Chondrocyte (in vitro differentiated cells): ENCODE measurements at regions not wholly inside any gene's neighbourhood (a gene's known extent, or its start where the extent isn't known, plus 50 kb on each side); places are given as distances from the start of the nearest gene placed in this dataset.

ENCODE experiments used
- DNase-seq: peaks from one replicate; pipeline ENCODE4 v3.0.0; 2021; ENCODE audit warnings: mixed read lengths, low spot score
- H3K27ac Mint-ChIP-seq: one replicate; pipeline ENCODE4 v1.8.0; 2021; ENCODE audit warnings: mild to moderate bottlenecking, moderate library complexity, mixed read lengths; ENCODE audit not compliant: unreplicated experiment
- H3K27me3 Mint-ChIP-seq: 2 replicates; pipeline ENCODE4 v1.8.0; 2021; ENCODE audit warnings: low read depth, mixed read lengths
- H3K36me3 Mint-ChIP-seq: 2 replicates; pipeline ENCODE4 v1.8.0; 2021; ENCODE audit warnings: low read depth, mixed read lengths
- H3K4me1 Mint-ChIP-seq: 2 replicates; pipeline ENCODE4 v1.8.0; 2021; ENCODE audit warnings: low read depth, mild to moderate bottlenecking, mixed read lengths
- H3K4me3 Mint-ChIP-seq: one replicate; pipeline ENCODE4 v1.8.0; 2021; ENCODE audit warnings: mild to moderate bottlenecking, moderate library complexity, mixed read lengths; ENCODE audit not compliant: unreplicated experiment
- H3K9me3 Mint-ChIP-seq: 2 replicates; pipeline ENCODE4 v1.8.0; 2021; ENCODE audit warnings: low read depth, mixed read lengths
- TF ChIP-seq, protein P1 (sequence below): fragments of 200-600 bp; sonication (generic); IDR thresholded peaks from 2 replicates; pipeline ENCODE4 v1.5.0; 2021; ENCODE audit warnings: antibody characterized with exemption, mild to moderate bottlenecking, moderate library complexity

DNA sequence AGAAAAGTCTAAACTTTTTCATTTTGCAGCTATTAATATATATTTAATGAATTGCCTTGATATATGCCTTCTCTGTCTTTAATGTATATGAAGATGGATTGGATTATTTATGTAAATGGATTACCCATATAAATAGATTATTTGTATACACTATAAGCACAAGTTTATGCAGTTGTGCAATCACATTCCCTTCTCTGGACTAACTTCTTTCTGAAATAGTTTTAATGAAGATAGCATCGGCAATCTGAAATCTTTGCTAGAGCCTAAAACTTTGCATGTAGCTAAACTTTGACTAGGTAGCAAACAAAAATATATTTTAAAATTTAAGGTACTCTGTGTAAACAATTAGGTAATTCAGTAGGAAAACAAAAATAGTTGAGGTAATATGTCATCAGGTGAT lies 127.8 kb downstream of the PCDH7 start:
- TF ChIP-seq, protein P1, sequence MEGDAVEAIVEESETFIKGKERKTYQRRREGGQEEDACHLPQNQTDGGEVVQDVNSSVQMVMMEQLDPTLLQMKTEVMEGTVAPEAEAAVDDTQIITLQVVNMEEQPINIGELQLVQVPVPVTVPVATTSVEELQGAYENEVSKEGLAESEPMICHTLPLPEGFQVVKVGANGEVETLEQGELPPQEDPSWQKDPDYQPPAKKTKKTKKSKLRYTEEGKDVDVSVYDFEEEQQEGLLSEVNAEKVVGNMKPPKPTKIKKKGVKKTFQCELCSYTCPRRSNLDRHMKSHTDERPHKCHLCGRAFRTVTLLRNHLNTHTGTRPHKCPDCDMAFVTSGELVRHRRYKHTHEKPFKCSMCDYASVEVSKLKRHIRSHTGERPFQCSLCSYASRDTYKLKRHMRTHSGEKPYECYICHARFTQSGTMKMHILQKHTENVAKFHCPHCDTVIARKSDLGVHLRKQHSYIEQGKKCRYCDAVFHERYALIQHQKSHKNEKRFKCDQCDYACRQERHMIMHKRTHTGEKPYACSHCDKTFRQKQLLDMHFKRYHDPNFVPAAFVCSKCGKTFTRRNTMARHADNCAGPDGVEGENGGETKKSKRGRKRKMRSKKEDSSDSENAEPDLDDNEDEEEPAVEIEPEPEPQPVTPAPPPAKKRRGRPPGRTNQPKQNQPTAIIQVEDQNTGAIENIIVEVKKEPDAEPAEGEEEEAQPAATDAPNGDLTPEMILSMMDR, result no peak
- H3K27ac Mint-ChIP-seq, result no peak overlapping the region
- DNase-seq, result no peak
- H3K4me3 Mint-ChIP-seq, result no peak overlapping the region
- peaks cover 24% of the 10 kb centered on the region for H3K4me1 Mint-ChIP-seq
- no peaks in the 10 kb centered on the region for H3K9me3 Mint-ChIP-seq
- no peaks in the 10 kb centered on the region for H3K27me3 Mint-ChIP-seq
- H3K36me3 Mint-ChIP-seq, result no peaks in the 10 kb centered on the region

DNA sequence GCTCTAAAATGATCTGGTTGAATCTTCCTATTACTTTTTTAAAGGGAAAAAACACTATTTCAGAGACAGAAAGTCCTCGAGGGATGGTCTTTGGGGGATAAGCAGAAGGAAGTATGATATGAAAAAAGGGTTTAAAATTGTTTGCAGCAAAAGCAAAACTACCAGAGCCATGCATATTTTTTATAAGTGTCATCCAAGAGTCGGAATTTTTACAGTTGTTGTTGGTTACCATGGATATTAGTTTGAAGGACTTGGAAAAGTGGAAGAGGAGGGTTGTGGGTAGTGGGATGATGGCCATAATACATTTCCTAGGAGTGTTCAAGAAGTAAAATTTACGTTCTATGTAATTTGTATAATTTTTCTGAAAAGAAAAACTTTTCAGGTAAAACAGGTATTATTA lies 134.4 kb downstream of the PCDH7 start:
- H3K4me1 Mint-ChIP-seq, result peaks cover 41% of the 10 kb centered on the region
- H3K36me3 Mint-ChIP-seq, result no peaks in the 10 kb centered on the region
- H3K27ac Mint-ChIP-seq, result peak overlapping the region; percentile 46
- no peaks in the 10 kb centered on the region for H3K9me3 Mint-ChIP-seq
- TF ChIP-seq, protein P1, result no peak
- H3K27me3 Mint-ChIP-seq, result no peaks in the 10 kb centered on the region
- DNase-seq, result no peak
- H3K4me3 Mint-ChIP-seq, result no peak overlapping the region

GRCh38 chr4:30855232-30855631 lies 135.1 kb downstream of the PCDH7 start:
- Mint-ChIP-seq H3K27ac (no peak overlapping the region), H3K4me3 (no peak overlapping the region), H3K9me3 (no peaks in the 10 kb centered on the region), H3K4me1 (peaks cover 39% of the 10 kb centered on the region), H3K27me3 (no peaks in the 10 kb centered on the region), H3K36me3 (no peaks in the 10 kb centered on the region)
- DNase-seq, result no peak
- TF ChIP-seq, protein P1, result no peak

DNA sequence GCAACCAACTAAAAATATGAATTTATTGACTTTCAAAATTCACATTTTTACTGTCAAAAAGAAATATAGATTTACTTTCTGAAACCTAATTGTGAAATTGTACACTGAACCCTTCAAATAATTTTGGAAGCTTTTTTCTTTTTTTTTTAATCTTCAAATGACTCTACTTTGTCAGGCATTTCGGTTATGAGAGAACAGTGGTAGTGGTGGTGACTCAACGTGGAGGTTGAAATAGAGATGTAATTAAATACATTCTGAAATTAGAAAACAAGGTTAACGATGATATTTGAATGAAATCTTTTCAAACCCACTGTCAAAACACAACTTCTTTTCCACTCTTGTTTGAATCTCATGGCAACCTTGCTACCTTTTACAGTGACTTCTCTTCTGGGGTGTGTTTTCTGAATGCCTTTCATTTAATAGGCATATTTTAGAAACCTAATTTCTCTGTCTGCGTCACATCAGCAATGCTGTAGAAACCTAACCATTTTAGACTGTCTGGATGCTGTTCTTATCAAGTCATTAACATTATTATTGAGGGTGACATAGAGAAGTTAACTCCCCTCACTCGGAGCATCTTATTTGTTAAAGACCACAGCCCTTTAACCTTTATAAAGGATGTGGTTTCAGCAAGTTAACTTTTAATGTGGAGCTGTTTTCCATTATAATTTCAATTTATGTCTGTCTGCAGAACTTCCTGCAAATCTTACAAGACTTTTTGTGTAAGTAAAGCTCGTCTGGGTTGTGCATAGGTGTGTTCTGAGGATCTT lies 136.8 kb downstream of the PCDH7 start:
- Mint-ChIP-seq H3K27me3 (no peaks in the 10 kb centered on the region), H3K4me1 (peaks cover 41% of the 10 kb centered on the region), H3K9me3 (no peaks in the 10 kb centered on the region), H3K27ac (no peak overlapping the region), H3K4me3 (no peak overlapping the region), H3K36me3 (no peaks in the 10 kb centered on the region)
- no peak for DNase-seq
- TF ChIP-seq, protein P1, result no peak

DNA sequence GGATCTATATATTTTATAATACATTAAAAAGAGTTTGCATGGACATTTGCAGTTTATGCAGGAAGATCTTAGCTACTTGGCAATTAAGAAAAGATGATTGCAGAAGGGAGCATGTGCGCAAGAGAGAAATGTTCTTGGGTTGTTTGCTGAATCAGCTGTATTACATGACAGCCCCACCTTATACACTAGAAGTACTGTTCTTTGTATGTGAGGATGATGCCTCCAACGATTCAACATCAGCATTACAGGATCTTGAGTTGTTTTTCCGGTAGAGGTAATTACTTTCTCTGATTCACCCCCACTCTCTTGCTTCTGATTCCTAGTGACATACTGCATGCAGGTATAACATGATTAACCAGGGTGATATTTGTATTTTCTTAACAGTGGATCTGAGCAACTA lies 140.8 kb downstream of the PCDH7 start:
- H3K36me3 Mint-ChIP-seq, result no peaks in the 10 kb centered on the region
- H3K4me1 Mint-ChIP-seq, result peaks cover 59% of the 10 kb centered on the region
- H3K4me3 Mint-ChIP-seq, result no peak overlapping the region
- H3K9me3 Mint-ChIP-seq, result no peaks in the 10 kb centered on the region
- no peak for DNase-seq
- H3K27ac Mint-ChIP-seq, result no peak overlapping the region
- no peaks in the 10 kb centered on the region for H3K27me3 Mint-ChIP-seq
- TF ChIP-seq, protein P1, result no peak
